Loucy (cell line): ENCODE measurements at regions not wholly inside any gene's neighbourhood (a gene's known extent, or its start where the extent isn't known, plus 50 kb on each side); places are given as distances from the start of the nearest gene placed in this dataset.

Experiments used
- EZH2phosphoT487 ChIP-seq: fragments of 200-600 bp; IDR thresholded peaks from 2 replicates; pipeline ENCODE4 v1.6.1; 2018; ENCODE audit warnings: antibody characterized with exemption, mild to moderate bottlenecking, moderate library complexity, borderline replicate concordance
- TF ChIP-seq, protein P1 (sequence below): fragments of 200-600 bp; sonication (generic); conservative IDR thresholded peaks from 2 replicates; pipeline ENCODE4 v1.5.1; 2014; ENCODE audit warnings: mild to moderate bottlenecking, antibody characterized with exemption, low read length

DNA sequence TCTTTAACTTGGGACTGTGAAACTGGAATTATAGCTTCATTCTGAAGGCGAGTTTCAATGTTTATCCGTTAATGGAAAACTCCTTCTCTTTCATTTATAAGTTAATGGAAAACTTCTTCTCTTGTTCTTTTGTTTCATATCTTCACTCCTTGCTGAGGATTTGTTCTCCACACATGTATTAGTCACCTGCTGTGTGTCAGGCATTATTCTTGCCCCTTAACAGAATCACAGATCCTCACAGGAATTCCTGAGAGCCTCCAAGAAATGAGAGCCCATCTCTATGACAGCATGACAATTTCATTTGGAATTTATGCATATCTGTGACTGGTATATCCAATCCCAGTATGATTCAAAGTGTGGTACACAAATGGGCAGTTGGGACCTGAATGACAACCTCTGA lies 545.8 kb downstream of the BCL11A start:
- TF ChIP-seq, protein P1, sequence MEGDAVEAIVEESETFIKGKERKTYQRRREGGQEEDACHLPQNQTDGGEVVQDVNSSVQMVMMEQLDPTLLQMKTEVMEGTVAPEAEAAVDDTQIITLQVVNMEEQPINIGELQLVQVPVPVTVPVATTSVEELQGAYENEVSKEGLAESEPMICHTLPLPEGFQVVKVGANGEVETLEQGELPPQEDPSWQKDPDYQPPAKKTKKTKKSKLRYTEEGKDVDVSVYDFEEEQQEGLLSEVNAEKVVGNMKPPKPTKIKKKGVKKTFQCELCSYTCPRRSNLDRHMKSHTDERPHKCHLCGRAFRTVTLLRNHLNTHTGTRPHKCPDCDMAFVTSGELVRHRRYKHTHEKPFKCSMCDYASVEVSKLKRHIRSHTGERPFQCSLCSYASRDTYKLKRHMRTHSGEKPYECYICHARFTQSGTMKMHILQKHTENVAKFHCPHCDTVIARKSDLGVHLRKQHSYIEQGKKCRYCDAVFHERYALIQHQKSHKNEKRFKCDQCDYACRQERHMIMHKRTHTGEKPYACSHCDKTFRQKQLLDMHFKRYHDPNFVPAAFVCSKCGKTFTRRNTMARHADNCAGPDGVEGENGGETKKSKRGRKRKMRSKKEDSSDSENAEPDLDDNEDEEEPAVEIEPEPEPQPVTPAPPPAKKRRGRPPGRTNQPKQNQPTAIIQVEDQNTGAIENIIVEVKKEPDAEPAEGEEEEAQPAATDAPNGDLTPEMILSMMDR, result no peak
- TF ChIP-seq EZH2phosphoT487, result no peak
